ENCODE measurements at regions not wholly inside any gene's neighbourhood (a gene's known extent, or its start where the extent isn't known, plus 50 kb on each side); places are given as distances from the start of the nearest gene placed in this dataset.

DNA sequence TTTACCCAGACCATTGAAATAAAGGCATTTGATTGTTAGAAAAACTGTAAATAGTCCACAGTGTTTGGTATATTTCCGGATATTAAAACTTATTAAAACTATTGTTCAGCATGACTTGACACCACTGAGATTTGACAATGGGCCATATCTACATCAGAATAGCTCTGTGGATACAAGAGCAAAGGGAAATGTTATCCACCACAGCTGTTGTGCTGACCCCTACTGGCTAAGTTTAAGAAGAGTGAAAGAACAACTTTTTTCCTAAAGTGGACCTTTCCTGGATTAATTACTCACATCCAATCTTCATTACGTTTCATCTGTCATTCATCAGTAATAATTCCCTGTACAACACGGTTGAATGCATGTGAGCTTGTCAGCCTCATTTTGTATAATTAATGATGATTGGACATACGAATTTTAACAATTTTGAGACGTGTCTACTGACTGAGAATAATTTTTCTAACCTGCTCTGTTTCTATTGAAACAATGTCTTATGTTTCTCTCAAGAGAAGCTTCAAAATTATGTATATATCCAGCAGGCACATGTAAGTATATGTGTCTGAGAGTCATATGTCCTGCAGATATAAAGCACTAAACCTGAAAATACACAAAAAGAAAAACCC lies 1952.6 kb downstream of the MAT2B start:
- CTCF ChIA-PET (ENCODE audit: low intra/inter-chr PET ratio, low total read pairs), result no interaction called here
- H3K27ac ChIP-seq (ENCODE audit: extremely low read length, insufficient read depth, low read length), result no peak overlapping the region
- H4K20me1 ChIP-seq (ENCODE audit: insufficient read depth, low read length), result no peaks in the 10 kb centered on the region
- WGBS (ENCODE audit: low lambda C conversion rate), result 0% methylated on average over 5 of the region's 5 CpGs
- DNase-seq (ENCODE audit: low spot score) (no peak), ATAC-seq (no peak), FAIRE-seq (no peak)
- BruUV-seq (replicated peaks), result no TSS peak
- no peaks in the 10 kb centered on the region for H3K36me3 ChIP-seq (replicated peaks in 1 of 2; ENCODE audit: control insufficient read depth in 1 of 2, insufficient read depth in 2 of 2, low read length in 2 of 2)
- intact Hi-C loops (cut with micrococcal nuclease; ENCODE audit: unreplicated experiment), result loop anchor here (5.0 kb wide), 1 partner anchor 1446 kb away; no protein-coding TSS in a partner anchor
- H3K79me2 ChIP-seq (ENCODE audit: insufficient read depth, low read length), result no peaks in the 10 kb centered on the region
- POLR2A ChIA-PET, result no interaction called here
- no peak overlapping the region for H2AFZ ChIP-seq (ENCODE audit: low read length)
- TF ChIP-seq UBTF (CRISPR knock-in tag; IDR thresholded peaks at IDR 0.05) (no peak), HNRNPK (IDR thresholded peaks at IDR 0.05; ENCODE audit: low read depth, low read length, poor library complexity, severe bottlenecking) (no peak), MYC (CRISPR knock-in tag; IDR thresholded peaks at IDR 0.05; ENCODE audit: borderline replicate concordance) (no peak), NBN (conservative IDR thresholded peaks at IDR 0.05) (no peak), ZNF264 (CRISPR knock-in tag; IDR thresholded peaks at IDR 0.05) (no peak)
- TF ChIP-seq, protein P1, sequence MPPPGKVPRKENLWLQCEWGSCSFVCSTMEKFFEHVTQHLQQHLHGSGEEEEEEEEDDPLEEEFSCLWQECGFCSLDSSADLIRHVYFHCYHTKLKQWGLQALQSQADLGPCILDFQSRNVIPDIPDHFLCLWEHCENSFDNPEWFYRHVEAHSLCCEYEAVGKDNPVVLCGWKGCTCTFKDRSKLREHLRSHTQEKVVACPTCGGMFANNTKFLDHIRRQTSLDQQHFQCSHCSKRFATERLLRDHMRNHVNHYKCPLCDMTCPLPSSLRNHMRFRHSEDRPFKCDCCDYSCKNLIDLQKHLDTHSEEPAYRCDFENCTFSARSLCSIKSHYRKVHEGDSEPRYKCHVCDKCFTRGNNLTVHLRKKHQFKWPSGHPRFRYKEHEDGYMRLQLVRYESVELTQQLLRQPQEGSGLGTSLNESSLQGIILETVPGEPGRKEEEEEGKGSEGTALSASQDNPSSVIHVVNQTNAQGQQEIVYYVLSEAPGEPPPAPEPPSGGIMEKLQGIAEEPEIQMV (CRISPR knock-in tag; IDR thresholded peaks at IDR 0.05; ENCODE audit: low read depth), result no peak
- H3K9ac ChIP-seq (ENCODE audit: insufficient read depth, low read depth, low read length), result no peak overlapping the region
- H3K9me3 ChIP-seq (ENCODE audit: low read length), result peaks cover 67% of the 10 kb centered on the region
- no peak overlapping the region for H3K4me2 ChIP-seq (ENCODE audit: low read depth, low read length)
- in situ Hi-C loops (cut with HindIII; ENCODE audit: extremely low pct_ligation_motif_present, low pct_unique_long_range_greater_than_20kb), result no loop called here
- no peaks in the 10 kb centered on the region for H3K27me3 ChIP-seq (ENCODE audit: control insufficient read depth in 1 of 2, insufficient read depth in 2 of 2, low read length in 2 of 2)
- no peaks in the 10 kb centered on the region for H3K4me1 ChIP-seq (ENCODE audit: insufficient read depth, low read length)
- no peak overlapping the region for H3K4me3 ChIP-seq (replicated peaks in 1 of 3; ENCODE audit: insufficient read depth in 1 of 3, low read depth in 2 of 3, low read length in 3 of 3)
